Testis (tissue), 2 donors: ENCODE measurements at regions not wholly inside any gene's neighbourhood (a gene's known extent, or its start where the extent isn't known, plus 50 kb on each side); places are given as distances from the start of the nearest gene placed in this dataset.

ENCODE experiments used
- DNase-seq: peaks from one replicate; pipeline ENCODE4 v3.0.0-alpha.2; 2019
- H3K27ac ChIP-seq, 2 donors: fragments of 200-600 bp; sonication (generic); one replicate each; pipeline ENCODE4 v1.5.1; 2019
- H3K27me3 ChIP-seq: fragments of 200-600 bp; sonication (generic); one replicate; pipeline ENCODE4 v1.5.1; 2019
- H3K36me3 ChIP-seq: fragments of 200-600 bp; sonication (generic); one replicate; pipeline ENCODE4 v1.5.1; 2017; ENCODE audit warnings: low read depth; ENCODE audit errors: missing control alignments
- H3K4me1 ChIP-seq: fragments of 200-600 bp; sonication (generic); one replicate; pipeline ENCODE4 v1.5.1; 2019
- H3K4me3 ChIP-seq, 2 donors: fragments of 200-600 bp; sonication (generic); one replicate each; pipeline ENCODE4 v1.5.1; 2017 to 2019
- H3K9me3 ChIP-seq: fragments of 200-600 bp; sonication (generic); one replicate; pipeline ENCODE4 v1.5.1; 2017
- CTCF ChIP-seq, 3 experiments: fragments of 450-650 bp in 2 of 3; fragments of 200-600 bp in 1 of 3; sonication (generic) in 1 of 3; IDR thresholded peaks; one replicate each; pipeline ENCODE4 v1.5.1; 2016 to 2019; ENCODE audit warnings: antibody characterized with exemption in 3 of 3, mild to moderate bottlenecking in 2 of 3, moderate library complexity in 1 of 3
- POLR2A ChIP-seq: fragments of 450-650 bp; IDR thresholded peaks from one replicate; pipeline ENCODE4 v1.6.1; 2017; ENCODE audit warnings: antibody characterized with exemption, mild to moderate bottlenecking, moderate library complexity
- WGBS, 2 donors: methylation state at CpG; one replicate each; pipeline ENCODE4 v1.1.5; 2018; 5-methylcytosine and 5-hydroxymethylcytosine counted together
- intact Hi-C: fragments of 100-400 bp; cut with DNase I; formaldehyde crosslinking; loops from one replicate; pipeline ENCODE4 v1.15.1; 2023; ENCODE audit warnings: low total_unique reads

- intact Hi-C loops = no loop called here
- TF ChIP-seq CTCF (IDR thresholded peaks at IDR 0.05) = peak in 1 of 3 experiments; percentile 25
- TF ChIP-seq POLR2A = no peak
- H3K4me3 ChIP-seq = peak overlapping the region; percentile 68 to 71
- H3K4me1 ChIP-seq = peaks cover 4% of the 10 kb centered on the region
- no peaks in the 10 kb centered on the region for H3K36me3 ChIP-seq
- H3K9me3 ChIP-seq = no peaks in the 10 kb centered on the region
- peak overlapping the region; percentile 8 to 61 for H3K27ac ChIP-seq
- DNase-seq = peak; percentile 67
- WGBS, 2 donors = 2 to 3% methylated on average over 25 to 28 of the region's 87 CpGs
- no peaks in the 10 kb centered on the region for H3K27me3 ChIP-seq
Measured at GRCh38 chr6:56843476-56844349, 111.2 kb upstream of the BEND6 start.

GRCh38 chr6:56842686-56843475 lies 112.0 kb upstream of the BEND6 start:
- TF ChIP-seq POLR2A (no peak), CTCF (IDR thresholded peaks at IDR 0.05) (no peak)
- no peaks in the 10 kb centered on the region for H3K36me3 ChIP-seq
- 2 to 3% methylated on average over 16 to 34 of the region's 47 CpGs for WGBS, 2 donors
- no peaks in the 10 kb centered on the region for H3K27me3 ChIP-seq
- intact Hi-C loops = no loop called here
- H3K4me3 ChIP-seq = peak overlapping the region; percentile 68 to 71
- no peaks in the 10 kb centered on the region for H3K9me3 ChIP-seq
- H3K27ac ChIP-seq = peak overlapping the region in 1 of 2 donors; percentile 61
- peak; percentile 18 for DNase-seq
- H3K4me1 ChIP-seq = peaks cover 4% of the 10 kb centered on the region

- H3K27ac ChIP-seq = no peak overlapping the region
- H3K4me1 ChIP-seq = peaks cover 4% of the 10 kb centered on the region
- H3K9me3 ChIP-seq = no peaks in the 10 kb centered on the region
- intact Hi-C loops = no loop called here
- no peak overlapping the region for H3K4me3 ChIP-seq
- TF ChIP-seq CTCF (IDR thresholded peaks at IDR 0.05) = no peak
- H3K27me3 ChIP-seq = no peaks in the 10 kb centered on the region
- H3K36me3 ChIP-seq = no peaks in the 10 kb centered on the region
- 47 to 55% methylated on average over 1 of the region's 1 CpG for WGBS, 2 donors
- no peak for DNase-seq
Measured at GRCh38 chr6:56841751-56842150, 113.2 kb upstream of the BEND6 start.

GRCh38 chr6:56841381-56841749 lies 113.5 kb upstream of the BEND6 start:
- no peak for DNase-seq
- TF ChIP-seq POLR2A = no peak
- no peak for TF ChIP-seq CTCF (IDR thresholded peaks at IDR 0.05)
- no peaks in the 10 kb centered on the region for H3K9me3 ChIP-seq
- H3K27ac ChIP-seq = no peak overlapping the region
- H3K27me3 ChIP-seq = no peaks in the 10 kb centered on the region
- WGBS, 2 donors = 51 to 54% methylated on average over 3 of the region's 3 CpGs
- H3K4me3 ChIP-seq = no peak overlapping the region
- peaks cover 4% of the 10 kb centered on the region for H3K4me1 ChIP-seq
- intact Hi-C loops = no loop called here
- H3K36me3 ChIP-seq = no peaks in the 10 kb centered on the region
